ENCODE measurements at regions not wholly inside any gene's neighbourhood (a gene's known extent, or its start where the extent isn't known, plus 50 kb on each side); places are given as distances from the start of the nearest gene placed in this dataset.

- peak; percentile 74 for TF ChIP-seq CTCF (conservative IDR thresholded peaks at IDR 0.05)
- H3K27ac ChIP-seq = no peak overlapping the region
Observed at GRCh38 chr13:21849323-21849722, 178.4 kb downstream of the FGF9 start.

GRCh38 chr13:21850013-21851006, 179.4 kb downstream of the FGF9 start:
- no peak overlapping the region for H3K27ac ChIP-seq
- TF ChIP-seq CTCF (conservative IDR thresholded peaks at IDR 0.05) = no peak

DNA sequence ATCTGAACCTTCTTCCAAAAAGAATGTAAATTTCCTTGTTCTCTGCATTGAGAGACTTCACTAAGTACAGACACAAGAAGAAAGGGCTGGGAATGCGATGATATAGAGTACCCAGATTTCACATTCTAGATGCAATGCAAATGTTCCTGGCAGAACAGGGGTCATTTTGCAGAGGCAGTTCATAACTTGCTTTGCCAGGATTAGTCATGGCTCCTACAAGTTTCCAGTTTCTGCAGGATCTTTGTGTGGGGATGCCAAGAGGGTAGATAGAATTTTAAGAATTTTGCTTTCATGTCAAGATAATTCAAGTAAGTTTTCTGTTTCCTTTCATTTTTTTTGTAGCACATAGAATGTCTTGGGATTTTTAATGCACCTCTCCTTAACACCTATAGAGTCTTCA, 181.2 kb downstream of the FGF9 start:
- no peak for TF ChIP-seq CTCF (conservative IDR thresholded peaks at IDR 0.05)
- H3K27ac ChIP-seq = no peak overlapping the region

DNA sequence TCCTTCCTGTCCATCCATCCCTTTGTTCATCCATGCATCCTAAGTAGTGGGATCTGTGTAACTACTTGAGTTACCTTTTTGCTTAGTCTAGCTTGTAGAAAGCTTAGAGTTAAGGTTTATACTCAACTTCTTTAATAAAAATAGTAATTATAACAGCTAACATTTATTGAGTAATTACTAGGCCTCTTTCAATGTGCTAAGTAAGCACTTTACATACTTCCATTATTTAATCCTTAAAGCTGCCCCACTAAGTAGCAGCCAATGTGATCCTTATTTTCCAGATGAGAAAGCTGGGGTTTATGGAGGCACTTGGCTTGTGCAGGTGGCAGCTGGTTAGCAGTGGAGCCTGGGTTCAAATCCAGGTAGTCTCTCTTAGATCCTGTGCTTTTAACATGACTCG, 182.9 kb downstream of the FGF9 start:
- TF ChIP-seq CTCF (conservative IDR thresholded peaks at IDR 0.05) = no peak

GRCh38 chr13:21868823-21869222, 197.9 kb downstream of the FGF9 start:
- H3K27ac ChIP-seq = no peak overlapping the region
- no peak for TF ChIP-seq CTCF (conservative IDR thresholded peaks at IDR 0.05)

More for the DNA sequence above, 182.9 kb downstream of the FGF9 start:
- H3K27ac ChIP-seq = no peak overlapping the region

DNA sequence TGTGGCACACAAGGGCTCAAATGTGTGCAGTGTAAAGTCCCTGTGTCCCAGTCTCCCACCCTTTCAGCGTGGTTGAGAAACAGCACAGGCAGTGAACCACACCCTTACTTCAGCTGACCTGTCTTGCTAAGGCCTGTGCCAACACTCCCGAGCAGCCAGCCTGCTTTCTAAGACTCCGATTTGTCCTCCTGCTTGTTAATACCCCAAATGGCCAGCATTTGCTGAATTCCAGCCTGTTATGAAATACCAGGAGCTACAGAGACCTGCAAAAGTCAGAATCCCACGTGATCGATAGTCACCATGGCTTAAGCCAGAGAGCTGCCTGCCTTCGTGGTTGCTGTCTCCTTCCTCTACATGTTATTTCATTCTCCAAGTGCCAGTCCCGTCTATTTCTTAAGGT, 200.5 kb downstream of the FGF9 start:
- TF ChIP-seq CTCF (conservative IDR thresholded peaks at IDR 0.05) = no peak
- no peak overlapping the region for H3K27ac ChIP-seq

GRCh38 chr13:21871919-21872318, 201.0 kb downstream of the FGF9 start:
- no peak overlapping the region for H3K27ac ChIP-seq
- no peak for TF ChIP-seq CTCF (conservative IDR thresholded peaks at IDR 0.05)
